ENCODE measurements at regions not wholly inside any gene's neighbourhood (a gene's known extent, or its start where the extent isn't known, plus 50 kb on each side); places are given as distances from the start of the nearest gene placed in this dataset.
"Not testable (repeated sequence)": the region's sequence is repeated elsewhere in the genome, so short reads cannot be mapped to it uniquely, and the experiment has no call there.

- Histone ChIP-seq H3K4me3 (no peak overlapping the region), H3K9me3 (no peaks in the 10 kb centered on the region), H3K27me3 (no peaks in the 10 kb centered on the region), H3K27ac (replicated peaks in 1 of 4) (no peak overlapping the region), H3K36me3 (no peaks in the 10 kb centered on the region), H3K4me1 (no peaks in the 10 kb centered on the region)
- DNase-seq (ENCODE audit: extremely low spot score) = no peak
- TF ChIP-seq CTCF (IDR thresholded peaks at IDR 0.05) (no peak), POLR2AphosphoS5 (IDR thresholded peaks at IDR 0.05) (no peak), EP300 (IDR thresholded peaks at IDR 0.05) (no peak), POLR2A (IDR thresholded peaks at IDR 0.05; ENCODE audit: low read depth) (no peak)
- WGBS = 74% methylated on average over 2 of the region's 2 CpGs
- intact Hi-C loops (cut with DNase I) = no loop called here
Measured at GRCh38 chr13:104936304-104936703, 1599.2 kb downstream of the EFNB2 start.

DNA sequence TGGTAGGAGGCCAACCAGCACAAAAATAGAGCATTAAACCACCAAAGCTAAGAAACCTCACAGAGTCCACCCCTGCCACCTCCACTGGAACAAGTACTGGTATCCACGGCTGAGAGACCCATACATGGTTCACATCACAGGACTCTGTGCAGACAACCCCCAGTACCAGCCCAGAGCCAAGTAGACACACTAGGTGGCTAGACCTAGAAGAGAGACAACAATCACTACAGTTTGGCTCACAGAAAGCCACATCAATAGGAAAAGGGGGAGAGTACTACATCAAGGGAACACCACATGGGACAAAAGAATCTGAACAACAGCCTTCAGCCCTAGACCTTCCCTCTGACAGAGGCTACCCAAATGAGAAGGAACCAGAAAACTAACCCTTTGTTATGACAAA, 1614.9 kb downstream of the EFNB2 start:
- H3K4me3 ChIP-seq; DNase-seq (ENCODE audit: extremely low spot score); H3K4me1 ChIP-seq; intact Hi-C loops (cut with DNase I); H3K27ac ChIP-seq (replicated peaks in 1 of 4); H3K27me3 ChIP-seq; H3K36me3 ChIP-seq; H3K9me3 ChIP-seq: not testable (repeated sequence)
- WGBS = 100% methylated on average over 1 of the region's 1 CpG

DNA sequence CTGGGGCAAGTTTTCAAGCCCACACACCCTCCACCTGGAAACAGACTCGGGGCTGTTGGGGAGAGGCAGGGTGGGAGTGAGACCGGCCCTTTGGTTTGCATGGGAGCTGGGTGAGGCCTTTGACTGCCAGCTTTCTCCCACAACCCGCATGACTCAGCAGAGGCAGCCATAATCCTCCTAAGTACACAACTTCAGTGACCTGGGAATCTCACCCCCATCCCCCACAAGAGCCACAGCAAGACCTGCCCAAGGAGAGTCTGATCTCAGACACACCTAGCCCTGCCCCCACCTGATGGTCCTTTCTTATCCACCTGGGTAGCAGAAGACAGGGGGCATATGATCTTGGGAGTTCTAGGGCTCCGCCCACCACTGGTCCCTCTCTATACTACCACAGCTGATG, 1615.4 kb downstream of the EFNB2 start:
- no peaks in the 10 kb centered on the region for H3K27me3 ChIP-seq
- intact Hi-C loops (cut with DNase I) = no loop called here
- no peak for TF ChIP-seq EP300 (IDR thresholded peaks at IDR 0.05)
- TF ChIP-seq POLR2AphosphoS5 (IDR thresholded peaks at IDR 0.05) = no peak
- TF ChIP-seq CTCF (IDR thresholded peaks at IDR 0.05) = no peak
- no peak for TF ChIP-seq POLR2A (IDR thresholded peaks at IDR 0.05; ENCODE audit: low read depth)

GRCh38 chr13:104900191-104900817, 1635.2 kb downstream of the EFNB2 start:
- Histone ChIP-seq H3K27me3 (no peaks in the 10 kb centered on the region), H3K4me3 (no peak overlapping the region), H3K9me3 (no peaks in the 10 kb centered on the region), H3K36me3 (no peaks in the 10 kb centered on the region), H3K4me1 (no peaks in the 10 kb centered on the region), H3K27ac (replicated peaks in 1 of 4) (no peak overlapping the region)
- WGBS = 81% methylated on average over 1 of the region's 1 CpG
- intact Hi-C loops (cut with DNase I) = no loop called here
- no peak for DNase-seq (ENCODE audit: extremely low spot score)
- no peak for TF ChIP-seq POLR2A (IDR thresholded peaks at IDR 0.05; ENCODE audit: low read depth)
- no peak for TF ChIP-seq EP300 (IDR thresholded peaks at IDR 0.05)
- TF ChIP-seq POLR2AphosphoS5 (IDR thresholded peaks at IDR 0.05) = no peak
- TF ChIP-seq CTCF (IDR thresholded peaks at IDR 0.05) = no peak

More for the DNA sequence above, 1615.4 kb downstream of the EFNB2 start:
- DNase-seq (ENCODE audit: extremely low spot score) = no peak
- Histone ChIP-seq H3K9me3 (no peaks in the 10 kb centered on the region), H3K27ac (replicated peaks in 1 of 4) (no peak overlapping the region), H3K36me3 (no peaks in the 10 kb centered on the region), H3K4me1 (no peaks in the 10 kb centered on the region), H3K4me3 (no peak overlapping the region)
- 95% methylated on average over 4 of the region's 4 CpGs for WGBS

- no peak for TF ChIP-seq POLR2A (IDR thresholded peaks at IDR 0.05; ENCODE audit: low read depth)
- no peak for TF ChIP-seq CTCF (IDR thresholded peaks at IDR 0.05)
- no peak for TF ChIP-seq EP300 (IDR thresholded peaks at IDR 0.05)
- TF ChIP-seq POLR2AphosphoS5 (IDR thresholded peaks at IDR 0.05) = no peak
- H3K27ac ChIP-seq (replicated peaks in 1 of 4) = no peak overlapping the region
- H3K4me3 ChIP-seq = no peak overlapping the region
- no peaks in the 10 kb centered on the region for H3K4me1 ChIP-seq
- no peaks in the 10 kb centered on the region for H3K36me3 ChIP-seq
- DNase-seq (ENCODE audit: extremely low spot score) = no peak
- H3K27me3 ChIP-seq = no peaks in the 10 kb centered on the region
- no peaks in the 10 kb centered on the region for H3K9me3 ChIP-seq
- intact Hi-C loops (cut with DNase I) = no loop called here
- 93% methylated on average over 3 of the region's 3 CpGs for WGBS
Measured at GRCh38 chr13:104898484-104898883, 1637.0 kb downstream of the EFNB2 start.

Measured in esophagus muscularis mucosa (tissue), 4 donors.